ENCODE measurements at regions not wholly inside any gene's neighbourhood (a gene's known extent, or its start where the extent isn't known, plus 50 kb on each side); places are given as distances from the start of the nearest gene placed in this dataset.
A peak's percentile ranks its signal among the peaks of the same experiment; 100 is the strongest.

DNA sequence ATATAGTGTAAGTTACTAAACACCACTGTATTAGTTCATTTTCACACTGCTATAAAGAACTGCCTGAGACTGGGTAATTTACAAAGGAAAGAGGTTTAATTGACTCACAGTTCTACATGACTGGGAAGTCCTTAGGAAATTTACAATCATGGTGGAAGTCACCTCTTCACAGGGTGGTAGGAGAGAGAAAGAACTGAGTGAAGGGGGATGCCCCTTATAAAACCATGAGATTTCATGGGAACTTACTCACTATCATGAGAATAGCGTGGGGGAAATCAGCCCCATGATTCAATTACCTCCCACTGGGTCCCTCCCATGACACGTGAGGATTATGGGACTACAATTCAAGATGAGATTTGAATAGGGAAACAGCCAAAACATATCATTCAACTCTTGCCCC is 618.0 kb downstream of the NYAP2 start:
- DNase-seq, result peak in 1 of 2 donors; percentile 13

DNA sequence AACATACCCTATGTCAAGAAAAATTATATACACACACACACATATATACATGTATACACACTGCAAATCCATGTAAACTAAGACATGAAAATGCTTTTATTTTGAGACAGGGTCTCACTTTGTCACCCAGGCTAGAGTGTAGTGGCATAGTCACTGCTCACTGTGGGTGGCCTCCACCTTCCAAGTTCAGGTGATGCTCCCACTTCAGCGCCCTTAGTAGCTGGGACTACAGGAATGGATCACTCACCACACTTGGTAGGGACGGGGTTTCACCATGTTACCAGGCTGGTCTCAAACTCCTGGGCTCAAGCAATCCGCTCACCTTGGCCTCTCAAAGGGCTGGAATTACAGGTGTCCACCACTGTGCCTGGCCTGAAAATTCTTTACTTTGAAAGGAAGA is 617.6 kb downstream of the NYAP2 start:
- no peak for DNase-seq

DNA sequence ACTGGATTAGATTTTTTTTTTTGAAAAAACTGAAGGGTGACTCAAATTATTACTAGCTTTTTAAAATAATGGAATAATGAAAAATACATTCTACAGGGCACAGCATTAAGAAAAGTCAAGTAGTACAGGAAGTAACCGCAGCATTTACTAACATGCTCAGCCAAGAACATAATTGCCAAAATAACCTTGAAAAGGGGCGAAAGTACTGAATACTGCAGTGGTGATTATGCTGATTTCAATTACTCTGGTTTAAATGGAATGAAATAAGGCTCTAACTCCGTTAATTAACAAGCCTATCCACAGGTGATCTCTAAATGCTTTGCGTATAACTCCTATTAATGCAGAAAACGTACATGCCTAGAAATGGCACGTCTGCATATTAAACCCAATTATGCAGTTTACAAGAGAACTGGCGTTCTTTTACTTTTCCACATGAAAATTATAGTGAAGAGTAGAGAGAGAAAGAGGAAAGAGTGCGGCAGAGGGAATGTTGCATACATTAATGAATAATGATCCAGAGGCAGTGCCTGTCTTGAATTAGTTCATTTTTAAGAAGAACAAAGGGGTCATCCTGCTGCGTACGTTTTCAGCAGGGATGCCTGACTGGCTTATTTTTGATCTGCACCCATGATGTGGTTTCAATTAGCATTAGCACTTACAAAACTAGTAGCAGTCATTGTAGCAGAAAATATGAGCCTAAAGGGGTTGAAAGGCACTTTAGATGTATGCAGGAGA is 612.4 kb downstream of the NYAP2 start:
- DNase-seq, result no peak

DNA sequence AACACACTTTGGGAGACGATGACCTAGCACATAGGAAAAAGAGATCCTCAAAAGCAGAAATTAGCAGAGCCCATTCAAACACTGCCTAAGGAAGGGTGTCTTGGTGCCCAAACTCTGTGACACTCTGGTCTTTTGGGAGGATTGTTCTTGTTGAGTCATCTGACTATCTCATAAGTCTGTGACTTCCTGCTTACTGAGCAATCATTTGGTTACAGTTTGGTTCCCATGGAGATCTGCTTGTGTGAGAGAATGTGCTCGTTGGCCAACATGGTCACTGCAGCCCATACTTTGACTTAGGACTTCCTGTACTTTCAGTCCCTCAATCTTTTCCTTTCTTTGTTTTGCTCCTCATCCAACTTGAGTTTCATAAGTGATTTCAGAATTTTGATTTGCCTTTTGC is 602.9 kb downstream of the NYAP2 start:
- DNase-seq, result peak; percentile 89 to 91

DNA sequence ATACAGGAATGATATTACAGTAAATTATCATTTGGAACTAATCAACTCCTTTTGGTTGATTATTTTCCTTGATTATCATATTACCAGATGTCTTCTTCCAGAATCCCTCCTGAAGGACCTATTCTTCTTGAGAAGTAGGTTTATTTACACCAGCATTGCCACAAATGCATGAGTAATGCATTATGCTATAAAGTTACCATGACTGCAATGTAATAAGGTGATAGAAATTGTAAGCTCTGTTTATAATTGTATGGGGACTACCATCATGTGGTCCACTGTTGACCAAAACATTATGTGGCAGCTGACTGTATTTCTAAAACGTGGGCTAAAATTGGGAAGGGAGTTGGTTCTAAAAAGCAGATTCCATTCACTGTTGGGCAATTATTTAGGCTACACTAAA is 602.2 kb downstream of the NYAP2 start:
- DNase-seq, result peak; percentile 7 to 15

DNA sequence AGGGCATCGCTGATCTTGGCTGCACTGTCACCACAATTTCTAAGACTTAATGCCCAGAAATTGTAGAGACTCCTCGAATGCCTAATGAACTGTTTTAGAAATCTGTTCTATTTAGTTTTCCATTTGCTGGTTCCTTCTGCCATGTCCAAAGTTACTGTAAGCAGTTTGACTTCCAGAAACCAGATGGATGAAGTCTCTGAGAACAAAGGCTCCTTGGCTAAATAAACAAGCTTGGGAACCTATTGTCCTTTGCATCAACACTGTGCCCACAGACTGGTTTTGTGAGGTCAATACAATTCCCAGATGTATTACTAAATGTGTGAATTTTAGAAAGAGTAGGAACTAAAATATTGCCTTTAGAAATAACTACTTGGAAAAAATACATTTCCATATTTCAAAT is 600.2 kb downstream of the NYAP2 start:
- DNase-seq, result no peak

DNA sequence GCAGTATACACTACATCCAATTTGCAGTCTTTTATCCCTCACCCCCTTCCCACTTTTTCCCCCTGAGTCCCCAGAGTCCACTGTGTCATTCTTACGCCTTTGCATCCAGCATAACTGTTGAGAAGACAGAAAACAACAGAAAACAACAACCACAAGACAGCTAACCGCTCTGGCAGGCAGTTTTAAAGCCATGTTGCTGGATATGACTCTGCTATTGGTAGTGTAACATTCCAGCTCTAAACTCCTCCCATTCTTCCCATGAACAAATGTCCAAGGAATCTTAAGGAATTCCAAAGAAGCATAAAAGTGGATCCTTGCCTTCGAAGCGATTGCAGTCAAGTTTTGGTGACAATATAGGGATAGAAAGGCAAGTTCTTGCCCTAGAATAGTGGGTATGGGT is 599.1 kb downstream of the NYAP2 start:
- no peak for DNase-seq

DNA sequence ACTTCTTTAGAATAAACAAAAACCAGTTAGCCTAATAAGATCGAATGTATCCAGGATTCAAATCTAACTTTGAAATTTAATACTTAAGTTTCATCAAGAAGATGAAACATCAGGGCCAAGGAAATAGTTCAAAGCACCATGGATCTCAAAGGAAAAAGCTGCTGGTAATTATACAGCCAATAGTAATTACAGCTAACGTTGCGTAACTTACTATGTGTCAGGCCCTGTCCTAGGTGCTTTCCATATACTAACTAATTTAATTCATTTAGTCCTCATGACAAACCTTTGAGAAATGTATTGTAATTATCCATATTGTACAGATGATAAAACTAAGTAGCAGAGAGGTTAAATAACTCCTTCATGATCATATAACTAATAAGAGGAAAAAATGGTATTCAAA is 598.6 kb downstream of the NYAP2 start:
- no peak for DNase-seq

DNA sequence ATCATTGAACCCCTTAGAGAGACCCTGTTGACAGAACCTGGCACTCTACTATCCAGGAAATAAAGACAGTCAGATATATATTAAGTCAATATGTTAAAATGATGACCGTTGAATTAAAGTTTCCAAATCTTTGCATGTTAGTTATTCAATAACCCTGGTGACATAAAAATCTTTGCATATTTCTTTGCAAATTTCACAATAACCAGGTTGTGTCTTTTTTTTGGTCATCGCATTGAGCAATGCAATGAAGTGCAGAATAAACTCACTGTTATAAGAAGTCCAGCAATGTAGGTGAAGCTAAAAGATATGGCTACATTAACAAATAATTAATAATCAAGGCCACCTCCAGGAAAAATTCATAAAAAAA is 596.9 kb downstream of the NYAP2 start:
- DNase-seq, result peak in 1 of 2 donors; percentile 7

DNA sequence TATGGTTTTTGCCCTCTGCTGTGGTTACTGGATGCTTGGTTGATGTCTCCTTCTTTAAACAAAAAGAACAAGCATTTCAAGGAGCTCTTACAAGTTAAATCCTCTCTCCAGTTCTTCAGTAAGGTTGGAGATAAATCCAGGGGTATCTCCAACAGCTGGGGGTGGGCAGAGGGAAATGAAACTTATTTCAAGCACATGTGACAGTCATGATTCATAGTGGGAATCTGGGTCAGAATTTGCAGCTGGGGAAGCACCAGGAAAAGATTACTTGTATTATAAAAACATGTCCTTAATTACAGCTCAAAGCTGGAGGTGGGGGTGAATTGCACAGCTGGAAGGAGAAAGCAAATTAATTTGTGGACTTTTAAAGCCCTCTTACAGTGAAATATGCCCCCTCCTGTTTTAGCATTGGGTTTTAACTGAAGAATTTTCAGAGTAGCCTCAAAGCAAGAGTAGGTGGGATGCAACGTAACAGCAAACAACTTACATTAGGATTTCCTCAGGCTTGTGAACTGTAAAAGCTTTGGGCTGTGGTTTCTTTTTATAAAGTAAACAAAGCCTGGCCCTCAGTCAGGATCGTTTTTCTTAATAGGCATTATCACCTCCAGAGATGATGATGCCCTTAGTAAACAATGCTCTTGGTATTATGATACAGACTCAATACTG is 596.4 kb downstream of the NYAP2 start:
- DNase-seq, result peak; percentile 28 to 54

DNA sequence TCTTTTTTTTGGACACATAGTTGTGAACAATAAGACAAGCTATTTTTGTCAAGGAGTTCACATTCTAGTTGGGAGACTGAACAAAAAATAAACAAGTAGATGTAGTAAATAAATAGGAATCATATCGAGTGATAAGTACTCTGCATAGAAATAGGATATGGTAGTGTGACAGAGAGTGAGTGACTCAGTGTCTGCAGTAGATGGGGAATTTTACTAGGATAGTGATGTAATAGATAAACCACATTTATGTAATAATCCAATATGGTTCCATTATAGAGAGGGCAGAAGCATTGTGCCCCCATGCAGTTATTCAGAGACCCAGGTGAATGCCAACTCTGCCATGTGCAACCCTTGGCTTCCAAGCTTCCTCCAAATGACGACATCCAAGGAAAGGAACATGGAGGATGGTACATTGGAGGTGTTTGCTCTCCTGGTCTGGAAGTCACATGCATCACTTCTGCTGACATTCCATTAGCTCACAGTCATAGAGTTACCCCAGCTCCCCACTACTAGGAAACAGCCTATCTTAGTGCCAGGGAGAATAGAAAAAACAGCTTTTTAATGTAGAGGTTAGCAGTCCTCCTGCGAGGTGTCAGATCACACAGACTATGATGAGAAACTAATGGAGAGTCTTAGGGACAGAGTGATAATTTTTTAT is 595.4 kb downstream of the NYAP2 start:
- DNase-seq, result peak; percentile 8 to 10

DNA sequence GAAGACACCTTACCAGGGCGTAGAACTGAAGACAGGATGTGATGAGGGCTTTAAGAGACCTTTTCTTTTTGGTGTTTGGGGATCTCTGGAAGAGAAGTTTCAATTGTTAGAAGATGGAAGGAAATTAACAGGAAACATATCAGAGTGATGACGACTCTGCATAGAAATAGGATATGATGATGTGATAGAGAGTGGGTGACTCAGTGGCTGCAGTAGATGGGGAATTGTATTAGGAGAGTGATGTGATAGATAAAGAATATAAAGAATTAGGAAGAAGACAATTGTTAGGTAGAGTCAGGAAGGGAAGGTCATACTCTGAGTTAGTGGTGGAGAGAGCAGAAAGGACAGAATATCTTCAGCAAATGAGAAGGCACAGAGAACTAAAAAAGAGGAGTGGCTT is 593.9 kb downstream of the NYAP2 start:
- DNase-seq, result no peak

DNA sequence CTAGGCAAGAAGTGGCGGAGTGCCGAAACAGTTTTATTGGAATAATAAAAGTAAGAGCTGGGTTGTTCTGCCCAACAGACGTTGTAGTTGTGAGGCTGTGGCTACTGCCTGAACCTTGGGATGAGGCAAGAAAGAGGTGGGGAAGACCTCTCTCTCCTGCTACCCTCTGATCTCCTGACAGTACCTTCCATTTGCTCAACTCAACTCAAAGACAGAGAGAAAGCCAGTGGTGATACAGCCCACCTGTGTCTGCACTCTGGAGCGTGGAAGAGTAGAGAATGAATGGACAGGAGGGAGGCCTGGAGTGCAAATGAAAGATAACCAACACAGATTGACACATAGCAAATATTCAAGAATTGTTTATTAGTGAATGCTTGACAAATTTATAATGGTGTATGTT is 590.3 kb downstream of the NYAP2 start:
- DNase-seq, result no peak

DNA sequence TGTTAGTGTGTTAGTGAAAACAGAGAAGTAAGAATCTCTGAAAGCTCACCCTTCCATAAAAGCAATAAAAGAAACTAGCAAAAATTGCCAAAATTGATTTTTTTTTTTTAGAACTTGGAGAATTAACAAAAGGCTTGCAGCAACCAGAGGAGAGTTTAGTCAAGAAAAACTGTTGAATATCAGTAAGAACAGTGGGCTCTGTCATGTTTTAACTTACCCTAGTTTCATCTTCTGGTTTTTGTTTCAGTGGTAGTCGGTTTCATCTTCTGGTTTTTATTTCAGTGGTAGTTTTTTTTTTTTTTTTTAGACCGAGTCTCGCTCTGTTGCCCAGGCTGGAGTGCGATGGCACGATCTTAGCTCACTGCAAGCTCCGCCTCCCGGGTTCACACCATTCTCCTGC is 580.9 kb downstream of the NYAP2 start:
- DNase-seq, result no peak

DNA sequence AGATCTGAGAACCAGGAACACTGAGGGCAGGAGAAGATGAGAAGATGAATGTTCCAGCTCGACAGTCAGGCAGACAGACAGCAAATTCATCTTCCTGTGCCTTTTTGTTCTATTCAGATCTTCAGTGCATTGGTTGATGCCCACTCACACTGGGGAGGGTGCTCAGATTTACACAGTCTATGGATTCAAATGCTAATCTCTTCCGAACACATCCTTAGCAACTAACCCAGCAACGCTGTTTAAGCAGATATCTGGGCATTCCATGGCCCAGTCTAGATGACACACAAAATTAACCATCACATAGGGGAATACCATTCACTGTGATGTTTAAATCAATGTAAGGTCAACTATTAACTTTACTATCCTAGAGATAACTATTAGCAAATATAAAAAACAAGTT is 571.9 kb downstream of the NYAP2 start:
- no peak for DNase-seq

DNA sequence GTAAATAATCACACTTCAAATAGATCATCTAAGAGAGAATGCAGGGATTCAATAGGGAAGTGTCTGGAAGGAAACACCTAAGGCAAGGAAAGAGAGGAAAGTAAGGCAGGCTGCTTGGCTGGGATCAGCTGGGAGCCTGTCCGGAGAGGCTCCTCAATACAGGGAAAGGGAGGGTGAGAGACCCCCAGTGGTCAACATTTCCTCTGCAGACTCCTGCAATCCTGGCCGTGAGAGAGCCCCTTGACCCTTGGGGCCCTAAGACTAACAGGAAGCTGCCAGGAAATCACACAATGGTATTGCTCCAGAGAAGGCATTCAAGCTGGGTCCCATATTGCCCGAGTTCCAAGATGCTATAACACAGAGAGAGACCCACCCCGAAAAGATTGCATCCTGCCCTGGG is 549.4 kb downstream of the NYAP2 start:
- DNase-seq, result no peak

DNA sequence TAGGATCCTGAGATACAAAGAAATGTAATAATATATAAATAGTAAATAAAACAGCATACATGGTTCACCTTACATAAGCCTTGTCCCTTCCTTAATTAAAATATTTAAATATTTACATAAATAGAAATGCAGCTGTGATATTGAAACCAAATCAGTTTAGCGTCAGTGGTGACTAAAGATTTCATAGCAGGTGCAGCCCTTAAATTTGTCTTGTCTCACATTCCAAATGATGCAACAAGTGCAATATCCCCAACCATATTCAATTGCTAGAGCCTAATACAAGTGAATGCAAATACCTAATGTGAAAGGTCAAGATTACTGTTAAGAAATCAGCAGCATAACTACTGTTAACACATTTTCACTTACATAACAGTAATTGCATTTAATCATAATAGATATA is 539.5 kb downstream of the NYAP2 start:
- DNase-seq, result no peak

DNA sequence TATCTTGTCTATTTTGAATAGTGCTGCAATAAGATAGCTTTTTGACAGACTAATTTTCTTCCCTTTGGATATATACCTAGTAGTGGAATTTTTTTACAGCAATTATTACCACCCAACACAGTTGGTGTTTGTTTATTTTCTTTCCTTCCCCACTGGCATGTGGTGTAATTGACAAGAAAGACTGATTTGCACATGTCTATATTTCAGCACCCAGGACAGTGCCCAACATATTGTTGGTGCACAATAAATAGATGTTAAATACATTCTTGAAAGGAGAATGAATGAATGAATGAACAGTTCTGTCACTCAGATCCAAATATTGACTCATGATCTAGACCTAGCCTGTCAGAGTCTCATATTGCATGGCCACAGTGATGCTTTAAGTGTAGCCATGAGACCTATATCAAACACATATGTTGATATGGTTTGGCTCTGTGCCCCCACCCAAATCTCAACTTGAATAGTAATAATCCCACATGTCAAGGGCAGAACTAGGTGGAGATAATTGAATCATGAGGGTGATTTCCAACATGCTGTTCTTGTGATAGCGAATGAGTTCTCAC is 538.2 kb downstream of the NYAP2 start:
- no peak for DNase-seq

DNA sequence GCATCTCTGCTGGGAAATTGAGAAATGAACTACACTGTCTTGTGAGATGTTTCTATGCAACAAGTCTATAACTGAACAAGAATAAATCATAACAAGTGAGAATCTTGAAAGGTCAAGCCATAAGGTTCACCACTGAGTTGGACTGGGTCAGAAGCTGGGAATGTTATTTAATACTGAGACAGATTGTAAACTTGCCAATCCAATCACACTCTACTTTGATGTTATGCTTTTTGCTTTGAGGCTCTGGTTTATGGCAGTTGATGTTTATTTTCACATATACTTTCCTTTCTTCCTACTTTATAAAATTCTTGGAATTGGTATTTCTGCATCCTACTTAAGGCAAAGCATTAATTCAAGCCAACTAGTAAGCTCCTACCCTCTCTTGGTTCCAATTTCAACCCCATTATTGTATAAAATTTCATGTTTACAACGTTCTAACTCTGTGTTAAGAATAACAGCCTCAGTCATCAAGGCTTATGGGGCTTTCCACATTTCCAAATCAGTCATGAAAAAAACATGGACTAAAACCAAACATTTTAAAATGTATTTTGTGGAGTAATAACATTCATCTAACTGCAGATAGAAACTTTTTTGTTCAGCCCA is 533.4 kb downstream of the NYAP2 start:
- DNase-seq, result no peak

DNA sequence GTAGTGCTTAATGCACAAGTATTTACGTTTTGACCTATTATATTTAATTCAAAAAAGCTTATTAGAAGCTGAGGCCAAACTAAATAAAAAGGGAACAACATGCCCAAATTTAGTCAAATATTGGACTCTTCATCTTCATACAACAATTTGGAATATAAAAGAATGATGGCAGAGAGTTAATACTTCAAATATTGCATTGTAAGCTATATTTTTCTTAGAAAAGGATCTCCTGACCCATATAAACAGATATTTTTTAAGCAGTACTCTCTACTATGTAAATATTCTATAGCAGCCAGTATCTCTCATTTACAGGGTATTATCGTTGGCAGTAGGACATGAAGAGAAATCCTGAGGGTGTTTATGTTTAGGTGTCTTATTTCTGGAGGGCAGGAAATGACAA is 531.2 kb downstream of the NYAP2 start:
- no peak for DNase-seq

DNA sequence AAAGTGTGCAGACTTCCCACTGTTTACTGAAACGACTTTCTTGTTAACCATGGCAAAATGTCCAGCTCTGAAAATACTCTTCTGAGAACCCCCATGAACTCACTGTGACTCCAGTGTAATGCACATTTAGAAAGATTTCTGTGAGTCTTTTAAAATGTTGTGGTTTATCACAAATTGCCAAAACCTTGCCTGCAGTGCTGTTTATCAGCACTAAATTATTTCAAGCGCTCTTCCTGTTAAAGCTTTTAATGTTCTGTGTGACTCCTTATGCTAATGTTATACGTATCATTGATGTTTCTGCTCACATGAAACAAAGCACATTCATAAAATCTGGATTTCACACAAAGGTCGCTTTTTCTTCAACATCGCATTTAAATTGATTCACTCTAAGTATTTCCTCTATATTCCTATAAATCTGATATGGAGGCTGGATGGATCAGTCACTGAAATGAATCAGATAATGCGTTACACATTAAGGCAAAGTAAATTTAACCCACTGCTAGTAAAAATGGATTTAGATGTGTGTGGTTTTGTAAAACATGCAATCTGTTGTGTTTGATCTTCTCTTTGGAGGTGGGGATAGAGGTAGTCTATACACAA is 521.2 kb downstream of the NYAP2 start:
- no peak for DNase-seq

DNA sequence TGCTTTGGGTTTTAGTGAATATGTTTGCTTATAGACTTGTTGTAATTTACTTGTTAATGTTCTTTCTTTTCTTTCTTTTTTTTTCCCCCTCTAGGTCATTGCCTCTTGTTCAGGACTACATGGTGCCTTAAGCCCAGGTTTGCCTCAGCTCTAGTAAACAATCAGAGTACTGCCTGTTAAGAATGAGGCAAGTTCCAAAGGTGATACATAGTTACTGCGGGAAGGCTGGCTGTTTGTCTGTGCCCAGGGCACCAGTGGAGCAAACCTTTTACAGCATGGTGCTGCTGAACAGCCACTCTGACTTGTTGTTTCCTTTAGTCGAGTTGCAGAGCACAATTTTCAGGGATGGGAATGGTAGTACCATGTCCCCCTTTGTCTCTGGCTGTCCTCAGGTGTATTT is 517.2 kb downstream of the NYAP2 start:
- DNase-seq, result no peak

DNA sequence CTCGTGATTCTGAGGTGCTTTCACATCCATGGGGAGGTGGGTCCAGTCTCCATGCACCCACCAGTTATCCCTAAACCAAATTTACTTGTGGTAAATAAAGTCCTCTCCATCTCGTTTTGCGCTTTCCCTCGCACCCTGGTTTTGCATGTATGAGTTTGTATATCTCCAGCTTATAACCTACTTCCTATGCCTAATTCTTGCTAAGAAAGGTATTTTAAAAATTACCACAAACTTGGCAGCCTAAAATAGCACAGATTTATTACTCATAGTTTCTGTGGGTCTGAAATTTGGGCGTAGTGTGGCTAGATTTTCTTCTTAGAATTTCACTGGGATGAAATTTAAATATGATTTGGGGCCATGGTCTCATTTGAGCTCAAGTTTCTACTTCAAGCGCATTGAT is 511.5 kb downstream of the NYAP2 start:
- no peak for DNase-seq
